Head of caudate nucleus (tissue), 42 donors: ENCODE measurements at regions not wholly inside any gene's neighbourhood (a gene's known extent, or its start where the extent isn't known, plus 50 kb on each side); places are given as distances from the start of the nearest gene placed in this dataset.

Source experiments
- DNase-seq, 42 donors: peaks; one replicate each; pipeline versions ENCODE4 v3.0.0 to v3.0.0-alpha.2; 2020 to 2021; ENCODE audit warnings: mixed read lengths in 7 of 42
- intact Hi-C: fragments of 100-400 bp; cut with DNase I; formaldehyde crosslinking; loops from one replicate; pipeline ENCODE4 v1.15.0; 2022

- intact Hi-C loops: no loop called here
- DNase-seq: no peak
Measured at GRCh38 chr4:66911880-66912279, 633.4 kb downstream of the CENPC start.

DNA sequence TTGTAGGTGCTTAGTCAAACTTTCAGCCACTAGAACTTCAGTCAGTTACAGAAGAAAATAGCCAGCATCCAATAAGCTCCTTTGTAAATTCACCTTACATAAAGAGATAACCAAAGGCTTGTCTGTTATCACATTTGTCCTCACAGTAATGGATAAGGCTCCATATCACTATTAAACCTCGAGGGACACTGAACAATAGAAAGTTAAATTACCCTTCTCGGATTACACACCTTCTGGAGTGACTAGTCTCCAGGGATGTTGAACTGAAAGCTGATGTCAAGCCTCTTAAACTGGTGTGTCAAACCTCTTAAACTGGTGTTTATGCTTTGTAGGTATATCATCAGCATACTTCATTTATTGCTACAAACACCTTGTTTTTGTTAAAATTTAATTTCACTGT is 639.0 kb downstream of the CENPC start:
- intact Hi-C loops: no loop called here
- DNase-seq: no peak

- no peak for DNase-seq
- intact Hi-C loops: no loop called here
Measured at GRCh38 chr4:66899422-66900065, 645.8 kb downstream of the CENPC start.

- intact Hi-C loops: no loop called here
- no peak for DNase-seq
Measured at GRCh38 chr4:66893807-66894206, 651.5 kb downstream of the CENPC start.

DNA sequence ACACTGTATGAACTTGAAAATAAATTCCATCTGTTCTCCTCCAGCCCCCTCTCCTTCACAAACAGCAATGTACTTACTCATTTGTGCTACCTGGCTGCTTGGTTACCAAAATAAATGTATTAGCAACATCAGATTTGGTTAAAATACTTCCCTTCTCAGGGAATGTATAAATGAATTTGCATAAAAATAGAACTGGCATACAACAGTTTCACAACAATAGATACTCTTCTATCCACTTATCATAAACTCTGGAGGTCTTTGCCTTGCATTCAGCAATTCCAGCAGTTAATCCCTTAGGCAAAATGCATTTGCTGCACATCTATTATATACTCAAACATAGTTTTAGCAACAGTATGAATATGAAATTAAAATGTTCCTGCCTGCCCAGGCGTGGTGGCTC is 658.2 kb downstream of the CENPC start:
- DNase-seq: no peak
- intact Hi-C loops: no loop called here

DNA sequence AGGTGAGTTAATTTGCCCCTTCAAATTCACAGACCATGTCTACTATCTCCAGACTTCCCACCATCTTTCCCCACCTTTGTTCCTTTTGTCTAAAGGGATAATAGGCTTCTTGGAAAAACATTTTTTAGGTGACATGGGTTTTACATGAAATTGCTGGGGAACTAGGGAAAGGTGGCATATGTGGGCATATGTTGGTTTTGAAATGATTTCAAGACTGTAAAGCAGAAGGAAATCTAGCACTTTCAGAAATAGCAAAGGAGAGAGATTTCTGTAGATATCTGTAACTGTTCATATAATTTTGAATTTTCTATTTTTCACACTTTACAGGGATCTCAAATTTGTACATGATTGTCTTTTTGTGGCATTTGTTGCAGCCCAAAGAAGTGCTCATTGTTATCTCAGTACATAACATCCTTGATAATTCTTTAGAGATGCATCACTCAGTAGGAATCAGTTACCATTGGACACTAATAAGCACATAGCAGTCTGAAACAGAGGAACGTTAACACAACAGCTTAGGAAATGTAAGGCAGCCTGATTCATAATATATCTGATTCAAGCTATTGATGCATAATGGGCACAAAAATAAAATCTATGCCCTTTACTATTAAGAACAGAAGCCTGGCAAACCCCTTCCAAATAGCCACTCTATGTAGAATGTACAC is 659.7 kb downstream of the CENPC start:
- intact Hi-C loops: no loop called here
- no peak for DNase-seq

- intact Hi-C loops: no loop called here
- DNase-seq: no peak
Measured at GRCh38 chr4:66876946-66877345, 668.4 kb downstream of the CENPC start.

- no peak for DNase-seq
- intact Hi-C loops: no loop called here
Measured at GRCh38 chr4:66872661-66873060, 672.6 kb downstream of the CENPC start.

DNA sequence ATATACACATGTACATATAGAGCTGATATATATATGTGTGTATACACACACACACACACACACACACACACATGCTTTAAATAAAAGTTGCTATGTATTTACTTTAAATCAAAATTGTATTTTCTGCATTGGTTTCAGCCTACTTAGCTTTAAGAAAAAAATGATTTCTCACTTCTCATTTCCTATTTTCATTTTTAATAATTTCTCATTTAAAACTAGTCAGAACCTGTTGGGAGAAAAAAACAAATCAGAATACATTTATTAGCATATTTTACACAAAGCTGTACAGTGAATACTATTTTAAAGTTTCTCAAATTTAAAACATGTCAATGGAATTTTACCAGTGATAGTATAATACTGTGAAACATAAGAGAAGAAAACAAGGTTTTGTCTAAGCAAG is 681.8 kb downstream of the CENPC start:
- intact Hi-C loops: no loop called here
- no peak for DNase-seq

GRCh38 chr4:66855956-66856355 is 689.3 kb downstream of the CENPC start:
- intact Hi-C loops: no loop called here
- no peak for DNase-seq

- intact Hi-C loops: no loop called here
- no peak for DNase-seq
Measured at GRCh38 chr4:66853845-66854244, 691.5 kb downstream of the CENPC start.

GRCh38 chr4:66852843-66853242 is 692.5 kb downstream of the CENPC start:
- DNase-seq: no peak
- intact Hi-C loops: no loop called here

- intact Hi-C loops: no loop called here
- DNase-seq: no peak
Measured at GRCh38 chr4:66849596-66849995, 695.7 kb downstream of the CENPC start.

DNA sequence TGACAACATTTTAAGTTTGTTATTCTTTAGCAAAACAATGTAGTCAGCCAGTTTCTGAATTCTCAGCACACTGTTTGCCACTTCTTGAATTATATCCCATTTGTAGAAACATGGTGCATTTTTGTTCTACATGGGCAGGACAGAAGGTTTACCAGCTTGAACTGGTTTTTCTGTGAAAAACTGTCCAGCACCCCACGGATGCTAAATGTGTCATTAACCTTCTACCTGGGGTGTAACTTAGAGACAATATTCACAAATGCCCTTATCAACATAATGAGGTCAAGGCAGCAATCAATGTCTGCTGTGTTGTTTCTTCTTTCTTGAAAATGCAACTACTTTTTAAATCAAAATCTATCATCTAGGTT is 702.6 kb downstream of the CENPC start:
- intact Hi-C loops: no loop called here
- DNase-seq: no peak

- intact Hi-C loops: no loop called here
- no peak for DNase-seq
Measured at GRCh38 chr4:66842026-66842723, 703.1 kb downstream of the CENPC start.

- no peak for DNase-seq
- intact Hi-C loops: no loop called here
Measured at GRCh38 chr4:66840178-66840577, 705.1 kb downstream of the CENPC start.

DNA sequence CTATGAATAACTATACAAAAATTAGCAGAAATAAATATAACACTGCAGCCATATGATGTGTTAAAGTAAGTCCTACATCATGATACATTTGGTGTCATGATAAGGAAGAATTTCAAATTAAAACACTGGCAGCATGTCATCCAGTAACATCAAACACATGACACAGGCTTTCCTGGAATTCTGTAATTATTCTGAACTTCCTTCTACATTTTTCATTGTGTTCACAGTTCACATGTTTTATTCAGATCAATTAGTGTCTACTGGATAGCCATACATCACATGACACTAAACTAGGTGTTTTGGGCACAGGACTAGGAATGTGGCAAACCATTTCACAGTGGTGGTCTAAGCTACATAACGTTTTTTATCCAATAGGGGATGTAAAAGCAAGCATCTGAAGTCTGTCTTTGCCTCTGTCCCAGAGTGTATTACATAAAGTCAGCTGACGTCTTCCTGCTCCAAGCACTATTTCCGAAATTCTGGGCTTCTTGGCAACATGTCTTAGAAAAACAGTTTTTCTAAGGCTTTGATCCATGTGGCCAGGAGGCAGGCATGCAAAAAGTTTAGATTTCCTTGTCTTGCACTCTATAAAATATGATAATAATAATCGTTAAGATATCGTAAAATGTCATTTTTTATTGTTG is 707.9 kb downstream of the CENPC start:
- DNase-seq: no peak
- intact Hi-C loops: no loop called here

GRCh38 chr4:66829310-66829709 is 716.0 kb downstream of the CENPC start:
- intact Hi-C loops: no loop called here
- DNase-seq: no peak

GRCh38 chr4:66820681-66821080 is 724.6 kb downstream of the CENPC start:
- no peak for DNase-seq
- intact Hi-C loops: no loop called here

DNA sequence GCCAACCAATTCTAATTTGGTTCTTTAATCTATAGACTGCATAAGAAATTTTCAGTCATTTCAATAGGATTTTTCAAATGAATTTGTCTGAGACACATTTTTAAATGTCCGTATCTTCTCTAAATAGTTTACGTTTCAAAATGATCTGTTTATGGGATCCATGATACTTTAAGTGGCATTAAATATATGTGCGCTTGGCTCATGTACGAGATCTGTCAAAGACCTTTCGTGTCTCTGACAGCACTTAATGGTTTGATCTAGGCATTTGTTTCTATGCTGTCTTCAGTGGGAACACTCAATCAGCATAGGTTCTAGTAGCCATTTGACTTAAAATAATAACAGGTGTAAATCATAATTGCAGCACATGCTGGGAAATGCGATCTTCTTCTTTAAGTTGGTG is 731.0 kb downstream of the CENPC start:
- no peak for DNase-seq

More for the DNA sequence above, 731.0 kb downstream of the CENPC start:
- intact Hi-C loops: no loop called here
